HG03060 (cell line): ENCODE measurements at regions not wholly inside any gene's neighbourhood (a gene's known extent, or its start where the extent isn't known, plus 50 kb on each side); places are given as distances from the start of the nearest gene placed in this dataset.

ENCODE experiments used
- ATAC-seq: cut with Tn5 transposase; IDR thresholded peaks from one replicate; pipeline ENCODE4 v1.9.1; 2021; ENCODE audit warnings: low read depth, moderate number of reproducible peaks; ENCODE audit not compliant: unreplicated experiment

- ATAC-seq = no peak
These were observed 216.1 kb downstream of the HTR7 start for GRCh38 chr10:90641731-90642130.

- ATAC-seq = no peak
These were observed 215.7 kb downstream of the HTR7 start for GRCh38 chr10:90642136-90642535.

- no peak for ATAC-seq
These were observed 215.2 kb downstream of the HTR7 start for GRCh38 chr10:90642650-90643049.

GRCh38 chr10:90644165-90644564 is 213.7 kb downstream of the HTR7 start:
- ATAC-seq = no peak

GRCh38 chr10:90650858-90651257 is 207.0 kb downstream of the HTR7 start:
- ATAC-seq = no peak

- no peak for ATAC-seq
These were observed 205.3 kb downstream of the HTR7 start for GRCh38 chr10:90652519-90652918.

GRCh38 chr10:90658791-90659190 is 199.0 kb downstream of the HTR7 start:
- ATAC-seq = no peak

GRCh38 chr10:90665905-90666662 is 191.8 kb downstream of the HTR7 start:
- ATAC-seq = no peak

GRCh38 chr10:90674461-90674860 is 183.4 kb downstream of the HTR7 start:
- ATAC-seq = no peak

GRCh38 chr10:90674928-90675327 is 182.9 kb downstream of the HTR7 start:
- no peak for ATAC-seq

GRCh38 chr10:90675621-90676020 is 182.2 kb downstream of the HTR7 start:
- ATAC-seq = no peak
